ENCODE measurements at regions not wholly inside any gene's neighbourhood (a gene's known extent, or its start where the extent isn't known, plus 50 kb on each side); places are given as distances from the start of the nearest gene placed in this dataset.
"Not testable (repeated sequence)": the region's sequence is repeated elsewhere in the genome, so short reads cannot be mapped to it uniquely, and the experiment has no call there.

DNA sequence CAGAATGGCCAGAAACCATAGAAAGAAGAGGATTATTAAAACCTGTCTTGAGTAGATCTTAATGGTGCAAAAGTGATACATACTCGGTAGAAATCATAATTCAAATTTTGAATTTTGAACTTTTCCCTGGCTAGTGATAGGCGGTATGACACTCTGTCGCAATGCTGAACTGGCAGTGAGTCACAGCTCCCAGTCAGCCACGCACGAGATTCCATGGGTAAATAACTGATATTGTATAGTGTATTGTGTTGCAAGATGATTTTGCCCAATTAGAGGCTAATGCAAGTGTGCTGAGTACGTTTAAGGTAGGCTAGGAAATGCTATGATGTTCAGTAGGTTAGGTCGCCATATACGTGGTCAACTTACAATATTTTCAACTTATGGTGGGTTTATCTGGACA lies 207.0 kb downstream of the SIPA1L2 start:
- no peak overlapping the region for H3K4me3 ChIP-seq (ENCODE audit: low read depth, low read length)

GRCh38 chr1:232422098-232422497 lies 207.8 kb downstream of the SIPA1L2 start:
- no peak overlapping the region for H3K4me3 ChIP-seq (ENCODE audit: low read depth, low read length)

DNA sequence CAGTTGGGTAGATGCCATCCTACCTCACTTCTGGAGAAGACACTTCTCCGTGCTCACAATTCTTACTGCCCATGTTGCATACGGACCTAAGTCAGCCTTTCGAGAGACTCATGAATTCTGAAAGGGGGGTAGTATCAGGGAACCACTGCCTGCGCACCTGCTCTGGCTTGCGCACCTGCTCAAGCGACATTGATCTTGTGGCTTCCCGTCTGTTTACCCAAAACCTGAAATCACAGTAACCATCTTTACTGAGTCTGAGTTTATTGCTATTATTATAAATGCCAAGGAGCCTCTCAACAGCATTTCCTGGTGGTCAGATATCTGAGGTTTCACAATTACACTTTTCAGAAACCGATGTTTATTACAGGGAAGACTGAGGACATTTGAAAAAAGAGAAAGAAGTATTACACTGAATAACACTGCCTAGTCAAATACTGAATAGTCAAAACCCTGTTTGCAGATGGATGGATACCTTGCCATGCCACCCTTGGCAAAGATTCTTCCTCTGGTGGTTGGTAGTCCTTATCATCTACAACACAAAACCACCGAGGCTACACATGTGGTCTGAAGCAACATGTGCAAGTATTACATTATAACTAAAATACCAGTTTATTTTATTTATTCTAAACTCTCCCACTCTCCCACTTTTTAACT lies 208.7 kb downstream of the SIPA1L2 start:
- no peak overlapping the region for H3K4me3 ChIP-seq (ENCODE audit: low read depth, low read length)

GRCh38 chr1:232417636-232418248 lies 212.2 kb downstream of the SIPA1L2 start:
- no peak overlapping the region for H3K4me3 ChIP-seq (ENCODE audit: low read depth, low read length)

- no peak overlapping the region for H3K4me3 ChIP-seq (ENCODE audit: low read depth, low read length)
Observed at GRCh38 chr1:232416026-232416568, 213.8 kb downstream of the SIPA1L2 start.

DNA sequence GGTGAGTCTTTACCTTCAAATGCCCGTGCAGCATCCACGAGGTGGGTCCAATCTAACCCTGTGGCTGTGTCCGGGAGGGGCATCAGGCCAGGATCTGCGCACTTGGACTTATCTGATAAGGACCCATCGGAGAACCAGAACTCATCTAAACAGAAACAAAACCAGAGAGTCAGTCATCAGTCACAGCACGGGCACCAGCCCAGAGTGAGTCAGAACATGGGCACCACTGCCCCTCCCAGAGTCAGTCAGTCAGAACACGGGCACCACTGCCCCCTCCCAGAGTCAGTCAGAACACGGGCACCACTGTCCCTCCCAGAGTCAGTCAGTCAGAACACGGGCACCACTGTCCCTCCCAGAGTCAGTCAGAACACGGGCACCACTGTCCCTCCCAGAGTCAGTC lies 214.5 kb downstream of the SIPA1L2 start:
- H3K4me3 ChIP-seq (ENCODE audit: low read depth, low read length) = not testable (repeated sequence)

DNA sequence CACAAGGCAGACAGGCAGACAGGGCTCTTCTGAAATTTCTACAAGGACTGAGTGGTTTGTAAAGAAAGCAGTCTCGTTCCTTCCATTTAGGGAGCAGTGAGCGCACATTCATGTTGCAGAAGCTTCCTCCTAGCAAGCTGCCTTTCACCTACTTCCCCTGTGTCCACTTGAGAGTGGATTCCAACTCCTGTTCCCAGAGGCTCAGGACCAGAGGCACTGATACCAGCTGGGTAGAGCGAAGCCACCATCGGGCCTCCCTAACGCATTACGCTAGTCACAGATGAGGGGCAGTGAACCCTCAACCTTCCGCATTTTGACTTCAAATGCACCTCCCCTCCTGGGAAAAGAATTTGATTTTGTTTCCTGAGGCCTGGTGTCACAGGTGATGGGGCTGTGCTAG lies 215.8 kb downstream of the SIPA1L2 start:
- H3K4me3 ChIP-seq (ENCODE audit: low read depth, low read length) = no peak overlapping the region

- H3K4me3 ChIP-seq (ENCODE audit: low read depth, low read length) = no peak overlapping the region
Observed at GRCh38 chr1:232413674-232414073, 216.3 kb downstream of the SIPA1L2 start.

- no peak overlapping the region for H3K4me3 ChIP-seq (ENCODE audit: low read depth, low read length)
Observed at GRCh38 chr1:232409584-232409983, 220.3 kb downstream of the SIPA1L2 start.

DNA sequence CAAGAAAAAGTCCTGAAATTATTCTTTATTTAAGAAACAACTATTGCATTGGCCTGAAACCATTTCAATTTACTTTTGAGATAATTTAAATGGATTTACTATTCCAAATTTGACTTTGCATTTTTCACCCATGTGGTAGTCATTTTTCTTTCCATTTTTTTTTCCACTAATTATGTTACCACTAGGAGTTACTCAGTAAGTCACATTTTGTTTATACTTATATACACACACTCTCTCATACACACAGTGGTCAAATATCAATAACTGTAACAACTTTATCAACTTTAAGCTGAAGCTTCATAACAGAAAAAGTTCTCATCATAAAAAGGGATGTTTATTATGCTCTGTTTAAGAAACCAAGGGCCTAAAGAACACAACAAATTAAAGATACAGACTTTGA lies 222.8 kb downstream of the SIPA1L2 start:
- no peak overlapping the region for H3K4me3 ChIP-seq (ENCODE audit: low read depth, low read length)

- no peak overlapping the region for H3K4me3 ChIP-seq (ENCODE audit: low read depth, low read length)
Observed at GRCh38 chr1:232405781-232406180, 224.2 kb downstream of the SIPA1L2 start.

- no peak overlapping the region for H3K4me3 ChIP-seq (ENCODE audit: low read depth, low read length)
Observed at GRCh38 chr1:232404981-232405731, 224.8 kb downstream of the SIPA1L2 start.

DNA sequence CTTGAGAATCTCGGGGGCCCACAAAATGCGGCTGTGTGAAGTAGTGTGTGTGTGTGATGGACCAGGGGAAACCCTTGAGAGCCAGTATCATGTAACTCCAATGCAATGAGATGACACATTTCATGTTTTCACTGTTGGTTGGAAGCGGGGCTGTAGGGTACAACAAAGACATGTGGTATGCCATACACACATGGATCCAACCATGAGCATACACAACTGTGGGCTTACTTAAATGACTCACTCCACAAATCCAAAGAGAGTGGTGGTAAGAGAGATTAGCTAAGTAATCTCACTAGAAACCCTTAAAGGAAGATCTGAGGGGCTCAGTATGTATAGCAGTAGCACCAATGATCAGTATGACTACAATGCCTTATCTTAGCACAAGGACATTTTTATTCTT lies 225.7 kb downstream of the SIPA1L2 start:
- H3K4me3 ChIP-seq (ENCODE audit: low read depth, low read length) = no peak overlapping the region

DNA sequence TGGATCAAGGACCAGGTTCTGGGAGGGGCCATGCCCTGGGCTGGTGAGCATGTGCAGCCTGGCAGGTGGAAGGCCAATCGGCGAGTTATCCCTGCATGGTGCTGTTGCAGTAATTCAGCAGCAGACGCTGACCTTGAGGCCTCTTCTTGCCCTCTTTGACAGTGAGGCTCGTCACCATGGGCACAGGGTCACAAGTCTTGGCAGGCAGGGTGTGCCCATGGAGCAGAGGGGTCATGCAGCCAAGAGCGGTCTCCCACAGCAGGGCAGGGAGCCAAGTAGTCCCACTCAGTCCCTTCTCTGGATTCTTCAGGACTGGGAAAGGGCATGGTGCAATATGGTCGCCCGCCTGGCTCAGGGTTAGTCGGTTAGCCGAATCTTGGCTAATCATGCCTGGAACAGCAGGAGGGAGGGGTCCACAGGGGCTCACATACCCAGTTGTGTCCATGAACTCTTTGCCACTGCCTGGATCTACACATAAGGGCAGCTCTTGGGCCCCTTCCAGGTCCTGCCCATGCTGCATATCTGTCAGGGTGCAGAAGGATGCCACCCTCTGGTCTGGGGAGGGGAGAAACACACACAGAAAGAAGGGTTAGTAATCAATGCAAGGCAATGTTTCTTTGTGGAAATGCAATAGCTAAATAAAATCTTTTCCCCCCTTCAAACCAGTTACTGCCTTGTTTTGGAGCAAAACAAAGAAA lies 226.8 kb downstream of the SIPA1L2 start:
- H3K4me3 ChIP-seq (ENCODE audit: low read depth, low read length) = no peak overlapping the region

- no peak overlapping the region for H3K4me3 ChIP-seq (ENCODE audit: low read depth, low read length)
Observed at GRCh38 chr1:232398823-232399222, 231.1 kb downstream of the SIPA1L2 start.

DNA sequence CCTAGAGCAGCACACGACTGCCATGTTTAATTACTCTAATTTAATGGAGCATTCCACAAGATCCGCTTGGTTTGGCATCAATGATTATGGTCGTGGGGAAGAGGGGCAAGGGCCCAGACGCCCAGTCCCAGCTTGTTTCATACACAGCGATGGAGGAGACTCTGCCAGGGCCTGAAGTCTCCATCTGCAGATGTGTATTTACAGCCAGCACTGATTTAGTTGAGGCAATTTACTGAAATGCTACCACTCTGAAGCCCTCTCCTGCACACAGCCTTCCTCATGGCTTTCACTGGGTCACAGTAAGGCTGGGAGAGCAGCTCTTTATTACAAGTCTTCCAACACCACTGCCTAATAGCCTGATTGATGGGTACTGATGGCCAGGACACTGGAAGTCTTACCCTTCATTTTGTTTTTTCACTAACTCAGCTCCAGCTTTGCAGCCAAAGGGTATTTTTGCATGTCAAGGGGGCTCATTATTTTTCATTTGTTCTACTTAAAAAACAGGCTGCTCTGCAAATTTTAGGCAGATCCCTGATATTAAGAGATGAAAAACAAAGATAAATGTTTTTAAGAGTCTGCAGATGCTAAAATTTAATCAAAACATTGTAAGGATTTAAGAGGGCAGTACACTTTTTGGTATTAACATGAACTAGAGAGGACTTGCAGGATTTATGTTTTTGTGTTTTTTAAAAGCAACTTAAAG lies 236.3 kb downstream of the SIPA1L2 start:
- H3K4me3 ChIP-seq (ENCODE audit: low read depth, low read length) = no peak overlapping the region

DNA sequence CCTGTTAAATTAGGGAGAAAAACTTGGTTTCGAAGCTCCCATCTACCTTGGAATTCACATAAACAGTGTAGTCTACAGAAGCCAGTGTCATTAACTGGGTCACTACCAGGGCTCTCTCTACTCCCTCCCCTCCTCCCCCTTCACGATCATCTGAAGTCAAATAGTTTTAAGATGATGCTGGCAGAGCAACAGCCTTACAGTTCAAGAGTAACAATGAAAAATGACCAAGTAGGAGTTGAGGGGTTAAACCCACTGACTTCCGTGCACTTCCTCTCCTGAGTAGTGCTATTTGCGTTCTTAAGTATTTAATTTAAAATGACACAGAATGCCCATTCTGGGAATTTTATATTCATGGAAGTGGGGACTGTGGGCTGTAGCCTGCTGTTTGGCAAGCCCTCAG lies 236.9 kb downstream of the SIPA1L2 start:
- no peak overlapping the region for H3K4me3 ChIP-seq (ENCODE audit: low read depth, low read length)

- H3K4me3 ChIP-seq (ENCODE audit: low read depth, low read length) = no peak overlapping the region
Observed at GRCh38 chr1:232390590-232390989, 239.3 kb downstream of the SIPA1L2 start.

- H3K4me3 ChIP-seq (ENCODE audit: low read depth, low read length) = no peak overlapping the region
Observed at GRCh38 chr1:232389744-232390143, 240.2 kb downstream of the SIPA1L2 start.

DNA sequence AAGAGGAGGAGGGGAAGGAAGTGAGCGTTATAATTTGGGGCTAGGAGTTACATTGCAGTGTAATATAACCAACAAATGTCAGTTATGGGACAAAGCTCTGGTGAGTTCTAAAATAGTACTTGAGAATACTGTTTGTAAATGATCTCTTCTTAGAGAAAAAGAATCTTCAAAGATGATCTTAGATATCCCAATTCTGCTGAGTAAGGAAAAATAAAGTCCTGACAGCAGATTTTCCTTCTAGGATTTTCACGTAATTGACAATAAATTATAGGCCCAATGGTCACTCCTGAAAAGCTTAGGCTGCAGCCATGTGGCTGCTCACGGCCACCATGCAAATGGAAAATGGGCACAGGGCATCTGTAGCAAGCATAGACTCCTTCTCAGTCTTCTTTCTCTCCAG lies 241.6 kb downstream of the SIPA1L2 start:
- H3K4me3 ChIP-seq (ENCODE audit: low read depth, low read length) = no peak overlapping the region
